HepG2 (cell line): ENCODE measurements at regions not wholly inside any gene's neighbourhood (a gene's known extent, or its start where the extent isn't known, plus 50 kb on each side); places are given as distances from the start of the nearest gene placed in this dataset.
A peak's percentile ranks its signal among the peaks of the same experiment; 100 is the strongest.

ENCODE experiments used
- ATAC-seq: fragments of 200-7000 bp; cut with Tn5 transposase; 3 replicates; pipeline ENCODE4 v1.9.1; 2020; ENCODE audit warnings: mild to moderate bottlenecking, moderate library complexity
- BruUV-seq: library from RNA; stranded (reverse); fragments of 400-500 nt; replicated peaks from 2 replicates; lab custom pipeline; 2021; lab: Mats Ljungman, UMichigan
- CTCF ChIA-PET: fragments of 300-600 bp; formaldehyde crosslinking; extraction: SDS; loops from one replicate; lab custom pipeline; 2021; ENCODE audit warnings: low total read pairs, inconsistent platforms, low intra/inter-chr PET ratio; lab: Yijun Ruan, JAX
- POLR2A ChIA-PET: fragments of 350-600 bp; sonication (Branson Sonifier 250); formaldehyde crosslinking; loops from one replicate; lab custom pipeline; 2020; ENCODE audit warnings: antibody characterized with exemption, inconsistent platforms; lab: Yijun Ruan, JAX
- DNase-seq: peaks from one replicate; pipeline ENCODE4 v3.0.0-alpha.2; 2015; ENCODE audit warnings: low spot score
- FAIRE-seq: peaks from 3 replicates; lab custom pipeline; 2011; peaks lifted over from hg19 to GRCh38; lab: Jason Lieb, UNC
- H2AFZ ChIP-seq: one replicate; pipeline ENCODE4 v1.6.1; 2011; ENCODE audit warnings: low read length, inconsistent platforms
- H3K27ac ChIP-seq: fragments of 300-600 bp; 3 replicates; pipeline ENCODE4 v1.8.0; 2011; ENCODE audit warnings: mixed run types, mild to moderate bottlenecking, mixed read lengths, low read length, inconsistent platforms; ENCODE audit not compliant: insufficient read depth; ENCODE audit errors: extremely low read length
- H3K27me3 ChIP-seq, 2 experiments: fragments of 200-600 bp in 1 of 2; 2 replicates in 1 of 2; 3 replicates in 1 of 2; pipeline versions ENCODE4 v1.6.0 to v1.8.0; 2011; ENCODE audit warnings: low read length in 2 of 2, mild to moderate bottlenecking in 2 of 2, moderate library complexity in 2 of 2, inconsistent platforms in 1 of 2; ENCODE audit not compliant: insufficient read depth in 2 of 2, control insufficient read depth in 1 of 2
- H3K36me3 ChIP-seq, 2 experiments: fragments of 200-600 bp in 1 of 2; replicated peaks in 1 of 2; 2 replicates in 1 of 2; 3 replicates in 1 of 2; pipeline versions ENCODE4 v1.5.1 to v1.8.0; 2011; ENCODE audit warnings: low read length in 2 of 2, inconsistent platforms in 1 of 2; ENCODE audit not compliant: insufficient read depth in 2 of 2, control insufficient read depth in 1 of 2
- H3K4me1 ChIP-seq: 2 replicates; pipeline ENCODE4 v1.5.1; 2012; ENCODE audit warnings: low read length, inconsistent platforms; ENCODE audit not compliant: insufficient read depth
- H3K4me2 ChIP-seq: 2 replicates; pipeline ENCODE4 v1.6.0; 2011; ENCODE audit warnings: low read depth, low read length, inconsistent platforms
- H3K4me3 ChIP-seq, 3 experiments: fragments of 200-600 bp in 1 of 3; sonication (generic), shearing (Covaris generic) in 1 of 3; replicated peaks in 1 of 3; 2 replicates each; pipeline ENCODE4 v1.5.1; 2011 to 2016; ENCODE audit warnings: low read length in 3 of 3, inconsistent platforms in 2 of 3, low read depth in 2 of 3, mild to moderate bottlenecking in 2 of 3, control low read depth in 1 of 3, mixed read lengths in 1 of 3; ENCODE audit not compliant: insufficient read depth in 1 of 3
- H3K79me2 ChIP-seq: one replicate; pipeline ENCODE4 v1.6.1; 2011; ENCODE audit warnings: low read length, inconsistent platforms; ENCODE audit not compliant: insufficient read depth
- H3K9ac ChIP-seq: 2 replicates; pipeline ENCODE4 v1.6.0; 2011; ENCODE audit warnings: mild to moderate bottlenecking, low read depth, low read length, inconsistent platforms; ENCODE audit not compliant: insufficient read depth
- H3K9me3 ChIP-seq: 2 replicates; pipeline ENCODE4 v1.5.1; 2012; ENCODE audit warnings: mild to moderate bottlenecking, low read length
- H4K20me1 ChIP-seq: 2 replicates; pipeline ENCODE4 v1.6.0; 2011; ENCODE audit warnings: inconsistent platforms, mild to moderate bottlenecking, low read length, moderate library complexity; ENCODE audit not compliant: insufficient read depth
- CEBPG ChIP-seq: IDR thresholded peaks from 2 replicates; pipeline ENCODE4 v1.6.1; 2016
- CENPT ChIP-seq: sonication (generic); formaldehyde crosslinking; IDR thresholded peaks from 2 replicates; pipeline ENCODE4 v1.8.0; 2022; ENCODE audit warnings: low read depth, mild to moderate bottlenecking, moderate library complexity, missing genetic modification reagents
- GATAD2A ChIP-seq: IDR thresholded peaks from 2 replicates; pipeline ENCODE4 v1.6.1; 2016
- IKZF1 ChIP-seq: fragments of 450-650 bp; IDR thresholded peaks from 2 replicates; pipeline ENCODE4 v1.7.1; 2016
- RXRB ChIP-seq: IDR thresholded peaks from 2 replicates; pipeline ENCODE4 v1.6.1; 2016; ENCODE audit warnings: borderline replicate concordance, missing genetic modification reagents, missing compliant biosample characterization
- SOX6 ChIP-seq, 2 experiments: fragments of 450-650 bp in 1 of 2; sonication (generic) in 1 of 2; formaldehyde crosslinking in 1 of 2; IDR thresholded peaks; 2 replicates each; pipeline versions ENCODE4 v1.4.0 to v1.6.1; 2017 to 2020; ENCODE audit warnings: antibody characterized with exemption in 1 of 2, mild to moderate bottlenecking in 1 of 2, missing genetic modification reagents in 1 of 2
- SUZ12 ChIP-seq: fragments of 150-350 bp; IDR thresholded peaks from 2 replicates; pipeline ENCODE4 v1.6.1; 2014; ENCODE audit warnings: low read depth, low read length
- ZMYM4 ChIP-seq: sonication (generic); formaldehyde crosslinking; IDR thresholded peaks from 2 replicates; pipeline ENCODE4 v1.8.1; 2023; ENCODE audit warnings: mild to moderate bottlenecking, missing genetic modification reagents
- ZNF256 ChIP-seq: sonication (generic); formaldehyde crosslinking; conservative IDR thresholded peaks from 2 replicates; pipeline ENCODE4 v1.4.0; 2020; ENCODE audit warnings: missing genetic modification reagents
- ZNF264 ChIP-seq: sonication (generic); formaldehyde crosslinking; IDR thresholded peaks from 2 replicates; pipeline ENCODE4 v1.4.0; 2020; ENCODE audit warnings: missing genetic modification reagents
- ZNF644 ChIP-seq: IDR thresholded peaks from 2 replicates; pipeline ENCODE4 v1.6.1; 2016; ENCODE audit warnings: low read depth
- WGBS: methylation state at CpG from one replicate; pipeline ENCODE4 v1.1.6; 2017; ENCODE audit warnings: low lambda C conversion rate; 5-methylcytosine and 5-hydroxymethylcytosine counted together
- in situ Hi-C: cut with HindIII; loops from 2 replicates; pipeline ENCODE4 v1.10.0; 2017; ENCODE audit warnings: low pct_unique_long_range_greater_than_20kb; ENCODE audit not compliant: extremely low pct_ligation_motif_present
- intact Hi-C: fragments of 100-400 bp; cut with micrococcal nuclease; formaldehyde crosslinking; loops from one replicate; pipeline ENCODE4 v1.10.0; 2022; ENCODE audit not compliant: unreplicated experiment
- TF ChIP-seq, protein P1 (sequence below): sonication (generic); formaldehyde crosslinking; IDR thresholded peaks from 2 replicates; pipeline ENCODE4 v1.9.0; 2022; ENCODE audit warnings: missing genetic modification reagents, mild to moderate bottlenecking, borderline replicate concordance
- TF ChIP-seq, protein P2 (sequence below): sonication (generic); formaldehyde crosslinking; IDR thresholded peaks from 2 replicates; pipeline ENCODE4 v1.9.0; 2021; ENCODE audit warnings: missing genetic modification reagents, borderline replicate concordance
- TF ChIP-seq, protein P3 (sequence below): IDR thresholded peaks from 2 replicates; pipeline ENCODE4 v1.6.1; 2018; ENCODE audit warnings: missing genetic modification reagents, mild to moderate bottlenecking, missing compliant biosample characterization
- TF ChIP-seq, protein P4 (sequence below): sonication (generic); IDR thresholded peaks from 2 replicates; pipeline ENCODE4 v1.6.1; 2016; ENCODE audit warnings: low read depth, borderline replicate concordance

DNA sequence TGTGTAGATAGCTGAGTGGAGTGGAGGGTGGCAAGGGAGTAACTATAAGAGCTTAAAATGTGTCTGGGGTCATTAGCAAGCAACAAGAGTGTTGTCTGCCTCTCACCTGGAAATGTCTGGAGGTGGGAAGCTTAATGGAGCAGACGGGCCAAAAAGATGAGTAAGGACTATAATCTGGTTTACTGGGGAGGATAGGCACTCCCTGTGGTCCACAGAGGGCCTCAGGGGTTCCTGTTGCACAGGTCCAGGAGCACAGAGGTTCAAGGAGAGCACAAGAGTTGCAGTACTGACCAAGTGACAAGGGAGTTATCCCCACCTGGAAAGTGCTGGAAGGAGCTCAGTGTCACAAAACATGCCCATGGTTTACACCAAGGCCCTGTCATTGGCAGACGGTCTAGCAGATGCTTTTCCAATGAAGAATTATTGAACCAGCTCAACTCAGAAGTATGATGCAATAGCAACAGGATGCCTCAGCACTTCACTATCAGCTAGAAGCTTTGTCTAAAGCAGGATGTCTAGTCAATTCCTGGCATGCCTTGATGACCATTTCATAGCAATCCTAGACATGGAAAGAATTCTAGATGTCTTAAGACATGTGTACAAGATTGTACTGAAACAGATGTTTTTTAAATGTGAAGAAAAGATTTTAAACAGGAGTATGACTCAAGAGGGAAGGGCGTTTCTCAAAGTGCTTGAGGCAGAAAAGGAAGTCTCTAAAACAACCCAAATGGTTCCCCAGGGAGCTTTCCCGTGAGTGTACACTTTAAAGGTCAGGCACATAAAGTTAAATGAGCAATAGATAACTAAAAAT is 62.9 kb upstream of the SERPINE2 start (continued):
- TF ChIP-seq, protein P1, sequence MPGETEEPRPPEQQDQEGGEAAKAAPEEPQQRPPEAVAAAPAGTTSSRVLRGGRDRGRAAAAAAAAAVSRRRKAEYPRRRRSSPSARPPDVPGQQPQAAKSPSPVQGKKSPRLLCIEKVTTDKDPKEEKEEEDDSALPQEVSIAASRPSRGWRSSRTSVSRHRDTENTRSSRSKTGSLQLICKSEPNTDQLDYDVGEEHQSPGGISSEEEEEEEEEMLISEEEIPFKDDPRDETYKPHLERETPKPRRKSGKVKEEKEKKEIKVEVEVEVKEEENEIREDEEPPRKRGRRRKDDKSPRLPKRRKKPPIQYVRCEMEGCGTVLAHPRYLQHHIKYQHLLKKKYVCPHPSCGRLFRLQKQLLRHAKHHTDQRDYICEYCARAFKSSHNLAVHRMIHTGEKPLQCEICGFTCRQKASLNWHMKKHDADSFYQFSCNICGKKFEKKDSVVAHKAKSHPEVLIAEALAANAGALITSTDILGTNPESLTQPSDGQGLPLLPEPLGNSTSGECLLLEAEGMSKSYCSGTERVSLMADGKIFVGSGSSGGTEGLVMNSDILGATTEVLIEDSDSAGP (CRISPR knock-in tag) = no peak
- TF ChIP-seq ZNF644 (CRISPR knock-in tag) (peak; percentile 82), RXRB (CRISPR knock-in tag) (0 out of 2 replicates have a peak, but pooled peaks have one; percentile 9), GATAD2A (CRISPR knock-in tag) (peak; percentile 44; the same call in 1 of the 2 replicates), CEBPG (CRISPR knock-in tag) (peak; percentile 92), ZNF264 (CRISPR knock-in tag) (no peak), ZMYM4 (CRISPR knock-in tag) (peak; percentile 15; the same call in 1 of the 2 replicates)

DNA sequence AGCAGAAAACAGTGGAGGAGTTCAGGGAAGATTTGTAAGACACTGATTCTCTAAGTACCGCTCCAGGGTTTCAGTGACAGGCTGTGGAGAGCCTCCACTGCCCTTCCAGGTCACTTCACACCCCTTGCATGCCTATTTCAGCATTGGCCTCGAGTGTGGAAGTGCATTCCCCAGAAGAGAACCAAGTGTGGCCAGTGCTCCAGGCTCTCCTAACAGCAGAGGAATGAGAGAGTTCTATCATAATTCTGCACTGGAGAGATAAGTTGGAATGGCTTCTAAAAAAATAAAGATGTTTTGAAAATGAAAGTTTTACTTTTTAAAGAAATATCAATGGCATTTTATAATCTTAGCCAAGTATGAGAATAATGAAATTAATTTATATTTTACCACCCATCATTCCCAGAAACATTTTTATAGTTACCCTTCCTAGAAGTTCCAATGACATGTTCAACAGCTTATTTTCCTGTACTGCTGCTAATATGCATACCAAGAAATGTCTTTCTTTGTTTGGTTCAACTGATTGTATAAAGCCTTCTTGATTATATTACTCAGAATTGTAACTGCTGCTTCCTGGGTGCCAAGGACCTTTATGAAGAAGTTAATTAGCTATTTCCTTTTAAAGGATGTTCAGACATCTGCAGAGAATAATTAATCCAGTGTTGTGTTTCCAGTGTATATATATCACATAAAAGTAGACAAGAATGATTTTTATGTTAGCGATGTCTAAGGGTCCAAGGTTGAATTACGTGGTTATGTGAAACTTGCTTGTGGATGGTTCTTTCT is 61.0 kb upstream of the SERPINE2 start:
- Histone ChIP-seq H3K4me1 (peaks cover 40% of the 10 kb centered on the region), H2AFZ (peak overlapping the region; percentile 34), H3K9me3 (no peaks in the 10 kb centered on the region), H3K9ac (no peak overlapping the region), H4K20me1 (no peaks in the 10 kb centered on the region), H3K27ac (no peak overlapping the region), H3K27me3 (peaks cover 0 to 12% of the 10 kb centered on the region in 2 experiments; a peak in 2 of 5 replicates), H3K4me3 (no peak overlapping the region), H3K36me3 (no peaks in the 10 kb centered on the region), H3K4me2 (peak overlapping the region; percentile 26; the same call in 1 of the 2 replicates), H3K79me2 (no peaks in the 10 kb centered on the region)
- ATAC-seq = no peak
- intact Hi-C loops = loop anchor here (5.0 kb wide), 1 partner anchor 103 kb away; no protein-coding TSS in a partner anchor
- no peak for DNase-seq
- in situ Hi-C loops = no loop called here
- FAIRE-seq = no peak
- POLR2A ChIA-PET = no interaction called here
- CTCF ChIA-PET = no interaction called here
- no TSS peak for BruUV-seq
- 32% methylated on average over 4 of the region's 4 CpGs for WGBS
- TF ChIP-seq IKZF1 (no peak), ZNF256 (CRISPR knock-in tag) (no peak), SUZ12 (no peak), CENPT (CRISPR knock-in tag) (no peak), SOX6 (IDR thresholded peaks at IDR 0.05) (no peak), SOX6 (CRISPR knock-in tag; IDR thresholded peaks at IDR 0.05) (no peak)
- TF ChIP-seq, protein P2, sequence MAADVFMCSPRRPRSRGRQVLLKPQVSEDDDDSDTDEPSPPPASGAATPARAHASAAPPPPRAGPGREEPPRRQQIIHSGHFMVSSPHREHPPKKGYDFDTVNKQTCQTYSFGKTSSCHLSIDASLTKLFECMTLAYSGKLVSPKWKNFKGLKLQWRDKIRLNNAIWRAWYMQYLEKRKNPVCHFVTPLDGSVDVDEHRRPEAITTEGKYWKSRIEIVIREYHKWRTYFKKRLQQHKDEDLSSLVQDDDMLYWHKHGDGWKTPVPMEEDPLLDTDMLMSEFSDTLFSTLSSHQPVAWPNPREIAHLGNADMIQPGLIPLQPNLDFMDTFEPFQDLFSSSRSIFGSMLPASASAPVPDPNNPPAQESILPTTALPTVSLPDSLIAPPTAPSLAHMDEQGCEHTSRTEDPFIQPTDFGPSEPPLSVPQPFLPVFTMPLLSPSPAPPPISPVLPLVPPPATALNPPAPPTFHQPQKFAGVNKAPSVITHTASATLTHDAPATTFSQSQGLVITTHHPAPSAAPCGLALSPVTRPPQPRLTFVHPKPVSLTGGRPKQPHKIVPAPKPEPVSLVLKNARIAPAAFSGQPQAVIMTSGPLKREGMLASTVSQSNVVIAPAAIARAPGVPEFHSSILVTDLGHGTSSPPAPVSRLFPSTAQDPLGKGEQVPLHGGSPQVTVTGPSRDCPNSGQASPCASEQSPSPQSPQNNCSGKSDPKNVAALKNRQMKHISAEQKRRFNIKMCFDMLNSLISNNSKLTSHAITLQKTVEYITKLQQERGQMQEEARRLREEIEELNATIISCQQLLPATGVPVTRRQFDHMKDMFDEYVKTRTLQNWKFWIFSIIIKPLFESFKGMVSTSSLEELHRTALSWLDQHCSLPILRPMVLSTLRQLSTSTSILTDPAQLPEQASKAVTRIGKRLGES = no peak
- TF ChIP-seq, protein P3, sequence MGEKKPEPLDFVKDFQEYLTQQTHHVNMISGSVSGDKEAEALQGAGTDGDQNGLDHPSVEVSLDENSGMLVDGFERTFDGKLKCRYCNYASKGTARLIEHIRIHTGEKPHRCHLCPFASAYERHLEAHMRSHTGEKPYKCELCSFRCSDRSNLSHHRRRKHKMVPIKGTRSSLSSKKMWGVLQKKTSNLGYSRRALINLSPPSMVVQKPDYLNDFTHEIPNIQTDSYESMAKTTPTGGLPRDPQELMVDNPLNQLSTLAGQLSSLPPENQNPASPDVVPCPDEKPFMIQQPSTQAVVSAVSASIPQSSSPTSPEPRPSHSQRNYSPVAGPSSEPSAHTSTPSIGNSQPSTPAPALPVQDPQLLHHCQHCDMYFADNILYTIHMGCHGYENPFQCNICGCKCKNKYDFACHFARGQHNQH (CRISPR knock-in tag) = no peak
- TF ChIP-seq, protein P4, sequence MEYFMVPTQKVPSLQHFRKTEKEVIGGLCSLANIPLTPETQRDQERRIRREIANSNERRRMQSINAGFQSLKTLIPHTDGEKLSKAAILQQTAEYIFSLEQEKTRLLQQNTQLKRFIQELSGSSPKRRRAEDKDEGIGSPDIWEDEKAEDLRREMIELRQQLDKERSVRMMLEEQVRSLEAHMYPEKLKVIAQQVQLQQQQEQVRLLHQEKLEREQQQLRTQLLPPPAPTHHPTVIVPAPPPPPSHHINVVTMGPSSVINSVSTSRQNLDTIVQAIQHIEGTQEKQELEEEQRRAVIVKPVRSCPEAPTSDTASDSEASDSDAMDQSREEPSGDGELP = no peak
